HG03060 (cell line): ENCODE measurements at regions not wholly inside any gene's neighbourhood (a gene's known extent, or its start where the extent isn't known, plus 50 kb on each side); places are given as distances from the start of the nearest gene placed in this dataset.

Experiments
- ATAC-seq: cut with Tn5 transposase; IDR thresholded peaks from one replicate; pipeline ENCODE4 v1.9.1; 2021; ENCODE audit warnings: low read depth, moderate number of reproducible peaks; ENCODE audit not compliant: unreplicated experiment

DNA sequence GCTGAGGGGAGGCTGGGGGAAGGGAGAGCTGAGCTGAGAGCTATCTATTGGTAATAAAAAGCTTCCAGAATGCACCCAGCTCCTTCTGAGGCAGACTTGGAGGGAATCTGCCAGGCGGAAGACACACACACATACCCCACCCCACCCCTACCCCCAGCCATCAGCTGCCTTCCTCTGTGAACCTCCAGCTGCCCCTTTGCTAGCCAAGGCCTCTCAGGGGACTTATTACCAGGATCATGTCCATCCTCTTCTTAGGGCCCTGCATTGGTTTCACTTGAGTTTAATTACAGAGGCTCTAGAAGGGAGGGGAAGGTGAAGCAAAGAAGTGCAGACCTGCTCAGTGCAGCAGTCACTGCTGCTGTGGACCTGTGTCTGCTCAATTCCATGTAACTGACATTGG lies 156.4 kb downstream of the OMA1 start:
- no peak for ATAC-seq

DNA sequence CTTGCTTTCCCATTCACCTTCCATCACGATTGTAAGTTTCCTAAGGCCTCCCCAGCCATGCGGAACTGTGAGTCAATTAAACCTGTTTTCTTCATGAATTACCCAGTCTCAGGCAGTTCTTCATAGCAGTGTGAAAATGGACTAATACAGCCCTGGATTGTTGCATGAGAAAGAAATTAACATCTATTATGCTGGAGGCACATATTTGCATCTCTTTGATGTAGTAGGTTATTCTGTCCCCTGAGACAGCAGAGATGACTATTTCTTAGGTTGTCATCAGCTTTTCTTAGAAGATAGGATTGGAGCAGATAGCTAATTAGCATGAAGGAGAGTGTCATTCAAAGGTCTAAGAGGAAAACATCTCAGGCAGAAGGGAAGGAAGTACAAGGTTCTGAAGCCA lies 166.2 kb downstream of the OMA1 start:
- ATAC-seq, result no peak

DNA sequence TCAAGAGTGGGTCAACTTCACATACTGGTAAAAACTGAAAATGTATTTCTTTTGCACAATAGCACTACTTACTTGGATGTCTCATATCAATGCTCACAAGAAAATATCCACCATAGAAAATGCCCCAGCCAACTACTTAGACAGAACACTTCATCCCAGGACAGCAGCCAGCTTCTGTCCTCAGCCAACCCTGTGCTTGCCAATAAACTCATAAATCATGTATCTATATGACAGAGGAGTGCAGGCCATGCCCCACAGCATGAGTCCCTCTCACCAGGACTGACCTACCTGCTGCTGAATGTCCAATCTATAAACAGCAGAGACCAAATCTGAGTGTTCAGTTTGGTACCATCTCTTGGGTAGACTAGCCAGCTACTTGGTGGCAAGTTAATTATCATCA lies 179.3 kb downstream of the OMA1 start:
- ATAC-seq, result no peak

DNA sequence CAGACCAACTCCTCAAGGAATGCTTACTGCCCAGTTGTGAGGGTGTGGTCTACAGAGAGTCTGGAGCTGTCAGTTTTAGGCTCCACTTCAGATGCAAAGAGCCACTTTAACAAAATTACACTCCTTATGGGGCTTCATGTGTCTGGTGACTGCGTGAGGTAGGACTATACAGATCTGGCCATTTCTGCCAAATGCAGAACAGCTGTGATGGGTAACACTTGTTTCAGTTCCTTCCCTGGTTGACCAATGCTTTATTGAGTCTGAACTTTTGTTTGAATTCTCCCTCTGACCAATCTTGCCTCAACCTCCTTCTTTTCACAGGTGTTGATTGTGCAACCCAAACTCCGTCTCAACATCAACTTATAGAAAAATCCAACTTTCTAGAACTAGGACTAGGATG lies 181.2 kb downstream of the OMA1 start:
- ATAC-seq, result no peak

DNA sequence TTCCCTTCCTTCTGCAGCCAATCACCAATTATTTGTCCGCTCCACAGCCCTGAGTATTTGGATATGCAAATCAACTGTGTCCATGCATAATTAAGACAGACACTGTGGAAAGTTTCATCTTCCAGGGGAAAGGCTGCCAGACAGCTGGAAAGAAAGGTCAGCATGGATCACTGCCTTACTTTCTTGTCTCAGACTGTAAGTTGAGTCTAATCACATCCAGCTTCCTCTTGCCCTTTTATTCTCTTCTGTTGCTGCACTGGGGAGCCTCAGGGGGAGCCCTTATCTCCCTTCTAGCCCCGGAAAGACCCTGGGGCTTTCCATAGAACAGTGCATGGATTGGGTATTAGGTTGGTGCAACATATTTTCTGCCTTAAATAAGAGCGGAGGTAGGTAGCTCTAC lies 182.9 kb downstream of the OMA1 start:
- no peak for ATAC-seq

DNA sequence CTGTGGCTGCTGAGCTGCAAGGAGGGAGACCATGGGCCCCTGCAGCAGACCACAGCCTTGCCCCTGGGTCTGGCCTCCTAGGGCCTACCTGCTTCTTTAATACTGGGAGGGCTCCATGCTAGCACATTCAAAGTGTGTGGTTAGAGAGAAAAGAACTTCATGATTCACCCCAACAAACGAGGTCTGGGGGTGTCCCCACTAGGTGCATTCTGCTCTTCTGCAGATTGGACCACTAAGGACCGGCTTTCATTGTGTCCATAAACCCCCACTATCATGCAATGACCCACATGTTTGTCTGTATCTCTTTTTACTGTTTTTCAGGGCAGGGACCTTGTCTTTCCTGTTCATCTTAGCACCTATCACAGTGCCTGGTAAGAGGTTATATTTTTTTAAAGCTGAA lies 185.4 kb downstream of the OMA1 start:
- no peak for ATAC-seq

DNA sequence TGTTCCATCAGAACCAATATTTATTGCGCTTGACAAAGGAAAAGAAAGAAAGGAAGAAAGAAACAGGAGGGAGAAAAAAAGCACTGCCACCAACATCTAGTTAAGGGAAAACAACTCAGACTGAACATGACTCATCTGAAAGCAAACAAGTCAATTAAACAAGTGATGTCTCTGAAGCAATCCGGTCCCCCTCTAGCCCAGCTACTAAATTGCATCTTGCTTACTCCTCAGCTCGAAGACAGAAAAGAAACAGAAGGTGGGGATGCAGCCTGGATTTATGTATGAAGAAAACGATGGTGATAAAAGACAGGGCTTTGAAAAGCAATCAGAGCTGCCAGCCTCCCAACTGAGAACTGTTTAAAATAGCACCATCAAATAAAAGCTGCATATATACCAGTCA lies 188.2 kb downstream of the OMA1 start:
- ATAC-seq, result no peak

DNA sequence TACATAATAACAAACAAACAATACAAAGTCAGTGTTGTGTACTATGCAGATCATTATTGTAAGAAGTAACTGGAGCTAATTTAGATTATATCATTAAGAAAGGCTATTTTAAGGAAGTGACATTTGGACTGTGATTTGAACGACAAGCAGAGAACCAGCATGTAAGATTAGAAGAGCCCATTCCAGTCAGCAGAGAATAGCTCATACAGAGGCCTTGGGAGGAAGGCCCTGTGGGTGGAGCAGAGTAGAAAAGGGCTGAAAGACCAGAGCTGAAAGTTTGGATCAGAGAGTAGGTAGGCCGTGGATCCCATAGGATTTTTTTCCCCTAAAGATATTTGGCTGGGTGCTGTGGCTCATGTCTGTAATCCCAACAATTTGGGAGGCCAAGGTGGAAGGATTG lies 190.1 kb downstream of the OMA1 start:
- no peak for ATAC-seq

DNA sequence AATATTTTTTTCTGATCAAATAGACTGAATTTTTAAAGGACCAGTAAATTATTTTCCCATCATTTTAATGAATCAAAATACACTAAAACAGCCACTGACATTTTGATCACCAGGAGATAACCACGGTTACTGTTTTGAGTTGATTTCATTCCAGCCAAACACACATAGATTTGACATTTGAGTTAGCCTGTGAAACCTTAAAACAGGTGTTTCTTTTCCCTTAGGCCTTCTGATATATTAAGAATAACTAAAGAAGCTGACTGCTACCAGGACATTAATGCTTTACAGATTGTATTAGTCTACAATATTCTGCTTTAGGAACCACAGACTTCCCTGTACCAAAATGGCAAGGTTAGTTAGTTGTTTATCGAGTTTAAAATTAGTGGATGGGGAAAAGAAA lies 193.4 kb downstream of the OMA1 start:
- no peak for ATAC-seq

DNA sequence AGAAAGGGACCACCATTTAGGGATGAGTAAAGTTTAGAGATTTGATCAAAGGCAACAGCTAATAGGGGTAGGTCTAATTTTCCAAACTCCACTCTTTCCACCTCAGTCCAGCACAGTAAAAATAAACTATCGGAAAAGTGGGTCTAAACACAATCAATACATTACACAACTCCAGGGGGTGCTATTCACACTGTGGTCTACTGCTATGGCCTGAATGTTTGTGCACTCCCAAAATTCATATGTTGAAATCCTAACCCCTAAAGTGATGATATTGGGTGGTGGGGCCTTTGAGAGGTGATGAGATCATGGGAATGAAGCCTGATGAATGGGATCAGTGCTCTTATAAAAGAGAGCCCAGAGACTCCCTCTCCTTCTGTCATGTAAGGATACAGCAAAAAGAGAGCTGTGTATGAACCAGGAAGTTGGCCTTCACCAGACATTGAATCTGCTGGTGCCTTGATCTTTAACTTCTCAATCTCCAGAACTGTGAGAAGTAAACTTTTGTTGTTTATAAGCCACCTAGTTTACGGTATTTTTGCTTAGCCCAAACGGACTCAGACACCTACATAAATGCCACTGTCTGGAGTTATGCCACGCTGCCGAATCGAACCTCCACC lies 193.9 kb downstream of the OMA1 start:
- no peak for ATAC-seq

DNA sequence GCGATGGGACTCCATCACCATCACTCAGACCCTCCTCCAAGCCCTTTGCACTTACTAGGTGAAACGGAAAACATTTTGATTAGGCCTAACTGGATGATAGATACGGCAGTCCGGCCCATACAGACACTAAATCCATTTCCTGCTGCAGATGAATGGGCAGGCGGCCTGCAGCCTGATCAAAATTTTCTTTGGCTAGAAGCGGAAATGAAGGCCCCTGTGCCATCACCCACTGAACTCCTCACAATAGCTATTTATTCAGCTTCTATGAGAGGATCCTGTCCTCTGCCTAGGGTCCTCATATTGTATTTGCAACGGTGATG lies 200.5 kb downstream of the OMA1 start:
- ATAC-seq, result no peak

DNA sequence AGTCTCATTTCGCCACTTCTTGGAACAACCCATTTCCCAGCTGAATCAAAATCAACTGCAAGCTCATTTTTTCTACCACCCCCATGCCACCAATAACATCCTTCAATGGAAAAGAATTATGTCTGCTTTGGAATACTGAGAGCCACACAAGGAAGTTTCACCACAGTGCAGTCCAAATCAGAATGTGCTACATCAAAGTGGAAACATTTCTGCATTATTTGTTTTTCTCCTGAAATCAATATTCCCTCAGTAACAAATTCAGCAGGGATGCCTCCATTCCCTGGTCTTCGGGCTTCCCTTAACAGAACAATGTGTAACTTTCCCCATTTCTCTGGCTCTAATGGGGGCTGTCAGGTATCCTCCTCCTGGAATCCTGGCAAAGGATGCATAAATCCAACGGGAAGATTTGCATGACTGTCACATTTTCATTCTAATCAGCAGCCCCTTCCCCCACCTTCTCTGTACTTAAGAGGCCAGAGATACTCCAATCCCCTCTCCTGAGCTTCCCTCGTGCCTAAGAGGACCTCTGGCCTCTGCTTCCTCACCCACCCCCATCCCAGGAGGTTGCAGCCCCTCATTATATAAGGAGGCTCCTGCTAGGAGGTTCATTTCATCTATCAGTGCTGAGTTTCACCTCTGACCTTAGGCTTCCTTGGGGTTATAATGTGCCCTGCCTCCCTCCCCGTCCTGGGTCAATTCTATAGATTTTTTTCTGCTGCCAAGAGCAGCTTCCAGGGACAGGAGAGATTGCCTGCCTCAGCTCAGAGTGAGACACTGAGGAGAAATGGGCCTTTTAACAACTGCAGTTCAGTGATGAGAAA lies 201.1 kb downstream of the OMA1 start:
- ATAC-seq, result no peak

DNA sequence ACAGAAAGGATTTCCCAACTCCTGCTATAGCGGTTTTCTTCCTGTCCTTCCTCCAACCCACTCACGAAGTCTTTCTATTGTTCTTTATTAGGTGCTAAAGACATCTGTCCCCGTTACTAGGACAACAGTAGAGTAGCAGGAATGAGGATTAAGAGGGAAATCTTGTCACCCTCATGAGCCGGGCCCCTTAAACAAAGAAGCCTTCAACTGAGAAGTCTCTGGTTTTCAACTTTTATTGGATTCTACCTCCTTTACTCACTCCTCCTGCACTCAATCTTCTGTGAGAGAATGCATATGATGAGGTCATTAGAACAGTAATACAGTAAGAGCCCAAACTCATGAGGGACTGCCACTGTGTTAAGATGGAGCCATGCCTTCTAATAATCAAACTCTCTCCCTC lies 206.3 kb downstream of the OMA1 start:
- no peak for ATAC-seq

DNA sequence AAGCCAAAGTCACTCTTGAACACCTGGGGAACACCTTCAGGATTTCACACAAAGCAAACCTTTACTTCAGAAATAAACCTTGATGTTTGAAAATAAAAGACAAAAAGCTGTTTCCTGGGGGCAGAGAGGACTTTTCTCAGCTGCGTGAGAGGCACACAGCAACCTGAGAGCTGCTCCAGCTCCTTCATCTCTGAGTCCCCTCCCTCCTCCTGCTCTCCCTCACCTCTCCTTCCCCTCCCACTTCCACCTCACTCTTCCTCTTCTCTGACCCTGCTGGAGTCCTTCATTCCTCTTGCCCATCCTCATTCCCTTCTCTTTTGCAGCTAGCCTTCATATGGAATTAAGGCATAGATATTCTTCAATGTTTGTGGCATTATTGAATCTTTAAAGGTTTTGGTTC lies 208.4 kb downstream of the OMA1 start:
- no peak for ATAC-seq

DNA sequence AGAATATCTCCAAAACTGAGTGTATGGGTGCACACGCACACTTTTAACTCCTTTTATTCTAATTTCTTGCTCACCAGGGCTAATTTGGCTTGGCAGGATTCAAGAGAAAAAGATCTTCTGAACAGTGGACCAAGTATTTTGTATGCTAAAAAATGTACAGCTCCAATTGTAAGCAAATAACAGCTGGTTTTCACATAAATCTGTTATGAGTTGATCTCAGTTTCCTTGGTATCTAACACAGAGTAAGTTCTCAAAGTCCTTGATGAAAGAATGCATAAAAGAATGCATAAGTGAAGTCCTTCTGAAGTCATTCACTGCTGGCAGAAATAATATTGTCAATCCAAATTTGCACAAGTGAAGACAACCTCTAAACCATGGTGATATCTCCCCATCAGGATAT lies 213.0 kb downstream of the OMA1 start:
- no peak for ATAC-seq

DNA sequence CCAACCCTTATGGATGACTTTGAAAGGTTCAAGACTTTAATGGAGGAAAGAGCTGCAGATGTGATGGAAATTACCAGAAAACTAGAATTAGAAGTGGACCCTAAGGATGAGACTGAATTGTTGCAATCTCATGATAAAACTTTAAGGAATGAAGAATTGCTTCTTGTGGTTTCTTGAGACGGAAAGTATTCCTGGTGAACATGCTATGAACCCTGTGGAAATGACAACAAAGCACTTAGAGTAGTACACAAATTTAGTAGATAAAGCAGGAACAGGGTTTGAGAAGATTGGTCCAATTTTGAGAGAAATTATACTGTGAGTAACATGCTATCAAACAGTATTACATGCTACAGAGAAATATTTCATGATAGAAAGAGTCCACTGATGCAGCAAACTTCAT lies 215.4 kb downstream of the OMA1 start:
- ATAC-seq, result no peak

DNA sequence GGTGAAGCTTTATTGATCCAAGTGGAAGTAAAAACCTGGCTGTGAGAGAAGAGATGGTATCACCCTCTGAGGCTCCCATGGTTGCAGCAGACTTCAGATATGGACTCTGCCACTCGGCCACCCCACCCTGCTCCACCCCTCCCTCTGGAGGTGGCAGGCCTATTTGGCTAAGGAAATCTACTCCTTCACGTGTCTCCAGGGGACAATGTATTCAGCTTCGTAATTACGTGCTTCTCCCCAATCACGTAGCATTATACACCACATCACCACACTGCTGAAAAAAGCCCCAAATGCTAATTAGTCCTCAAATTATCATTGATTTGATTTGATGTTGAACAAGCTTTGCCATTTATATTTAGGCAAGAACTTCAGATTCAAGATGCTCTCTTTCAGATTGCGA lies 220.7 kb downstream of the OMA1 start:
- ATAC-seq, result no peak

DNA sequence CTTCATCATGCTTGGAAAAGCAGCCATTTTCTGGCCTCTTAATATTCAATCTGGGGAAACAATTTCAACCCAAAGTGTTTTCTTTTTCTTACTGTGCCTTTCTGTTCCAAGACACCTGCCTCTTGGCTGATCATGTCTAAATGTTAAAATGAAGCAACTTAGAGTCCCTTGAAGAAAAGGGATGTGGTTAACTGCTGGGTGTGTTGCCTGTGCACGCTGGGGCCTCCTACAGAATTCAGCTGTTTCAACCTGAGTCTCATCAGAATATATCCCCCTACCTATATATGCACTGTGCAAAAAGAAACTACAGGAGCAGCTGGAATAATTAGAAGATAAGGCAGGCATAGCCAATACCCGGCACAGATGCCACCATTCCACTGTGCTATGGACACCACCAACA lies 222.0 kb downstream of the OMA1 start:
- no peak for ATAC-seq

DNA sequence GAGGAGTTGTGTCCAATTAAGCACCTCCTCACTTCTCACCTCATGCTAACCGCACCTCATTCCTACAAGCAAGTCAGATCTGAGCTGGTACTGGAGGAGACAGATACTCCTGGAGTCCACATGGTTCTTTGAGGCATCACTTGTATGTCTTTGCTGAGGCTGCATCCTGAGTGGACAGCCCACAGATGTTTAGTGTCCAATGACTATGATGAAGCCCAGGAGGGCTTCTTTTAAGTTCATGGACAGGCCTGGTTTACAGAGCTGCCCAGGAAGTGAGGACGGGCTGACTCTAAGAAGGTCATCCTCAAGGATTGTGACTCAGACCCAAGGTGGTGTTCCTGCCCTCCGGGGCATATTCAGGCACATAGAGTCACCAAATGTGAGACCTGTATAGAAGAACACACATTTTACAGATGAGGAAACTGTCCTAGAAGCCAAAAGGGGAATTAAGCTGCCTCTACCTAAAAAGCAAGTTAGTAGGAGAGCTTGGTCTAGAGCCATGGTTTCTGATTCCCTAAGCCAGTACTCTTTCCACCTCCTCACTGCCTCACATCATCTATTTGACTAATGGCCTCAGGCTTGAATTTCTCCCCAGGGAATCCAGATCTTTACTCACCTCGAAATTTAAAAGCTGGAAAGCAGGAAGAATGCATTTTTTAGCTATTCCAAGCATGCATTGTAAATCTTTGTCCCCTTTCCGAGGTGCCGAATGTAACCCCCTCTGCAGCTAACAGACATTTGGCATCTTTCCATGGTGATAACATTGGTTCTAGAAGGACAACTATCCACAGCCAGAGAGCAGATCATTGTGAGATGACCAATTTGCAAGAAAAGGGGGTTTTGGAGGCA lies 228.1 kb downstream of the OMA1 start:
- no peak for ATAC-seq

DNA sequence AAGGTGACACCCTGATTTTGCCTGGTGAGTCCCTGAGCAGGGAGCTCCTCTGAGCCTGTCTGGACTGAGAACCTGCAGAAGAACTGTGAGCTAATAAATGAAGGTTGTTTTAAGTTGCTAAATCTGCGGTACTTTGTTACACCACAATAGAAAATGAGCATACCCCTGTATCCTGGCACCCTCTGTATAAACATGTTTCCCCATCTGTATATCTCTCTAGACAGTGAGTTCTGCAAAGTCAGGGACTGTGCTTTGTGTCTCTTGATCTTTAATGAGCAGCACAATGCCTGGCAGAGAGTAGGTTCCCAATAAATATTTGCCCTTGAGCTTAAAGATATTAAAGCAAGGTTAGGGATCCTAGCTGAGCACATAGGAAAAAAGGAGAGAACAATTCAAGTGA lies 228.8 kb downstream of the OMA1 start:
- ATAC-seq, result no peak

DNA sequence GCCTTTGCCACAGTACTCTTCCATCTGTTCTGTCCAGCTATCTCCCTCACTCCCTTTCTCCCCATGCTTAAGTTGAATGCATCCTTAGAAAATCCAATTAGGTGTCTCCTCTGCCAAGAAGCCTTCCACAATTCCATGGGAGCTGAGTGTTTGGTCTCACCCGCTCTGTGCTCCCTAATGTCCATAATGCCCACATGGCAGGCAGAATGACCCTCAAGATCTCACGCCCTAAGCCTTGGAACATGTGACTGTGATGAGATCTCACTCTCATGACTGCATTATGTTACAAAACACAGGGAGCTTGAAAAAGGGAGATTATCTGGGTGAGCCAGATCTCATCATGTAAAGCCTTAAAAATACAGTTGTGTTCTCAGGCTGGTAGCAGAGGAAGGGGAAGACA lies 229.4 kb downstream of the OMA1 start:
- no peak for ATAC-seq

DNA sequence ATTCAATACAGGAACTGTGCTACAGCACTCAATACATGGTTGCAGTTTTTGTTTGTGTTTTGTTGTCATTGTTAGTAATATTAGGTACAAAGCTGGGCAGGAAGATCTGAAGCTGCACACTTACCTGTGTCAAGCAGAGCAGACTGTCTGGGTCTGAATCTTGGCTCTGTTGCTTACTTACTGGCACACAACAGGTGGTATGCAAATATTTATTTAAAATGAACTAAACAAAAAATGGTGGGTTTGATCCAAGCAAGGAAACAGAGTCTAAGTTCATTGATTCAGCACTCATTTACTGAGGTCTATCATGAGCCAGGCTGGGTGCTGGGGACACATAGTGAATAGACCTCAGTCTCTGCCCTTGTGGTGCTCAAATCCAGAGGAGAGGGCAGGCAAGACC lies 230.4 kb downstream of the OMA1 start:
- no peak for ATAC-seq
